DMS 273 (cell line): ENCODE measurements at regions not wholly inside any gene's neighbourhood (a gene's known extent, or its start where the extent isn't known, plus 50 kb on each side); places are given as distances from the start of the nearest gene placed in this dataset.

ENCODE experiments used
- DNase-seq: peaks from one replicate; lab custom pipeline; 2025; ENCODE audit not compliant: unreplicated experiment; lab: John Stamatoyannopoulos, UW

DNA sequence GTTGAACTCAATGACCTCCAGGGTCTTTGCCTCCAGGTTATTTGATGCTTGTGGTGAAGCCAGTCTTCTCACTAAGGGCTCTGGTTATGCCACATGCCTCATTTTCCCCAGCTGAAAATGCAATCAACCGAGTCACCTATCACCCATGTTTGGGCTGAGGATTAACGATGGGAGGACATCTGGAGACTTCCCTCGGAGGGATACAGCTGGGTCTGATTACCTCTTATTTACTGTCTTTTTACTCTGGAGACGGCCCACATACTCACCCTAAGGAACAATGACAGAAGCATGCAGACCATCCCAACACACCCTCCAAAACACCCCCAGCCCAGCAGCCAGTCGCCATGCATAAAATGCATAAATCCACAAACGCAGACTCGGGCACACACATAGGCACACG is 187.4 kb downstream of the OPA1 start:
- DNase-seq: no peak

- peak; percentile 93 for DNase-seq
These were observed 187.9 kb downstream of the OPA1 start for GRCh38 chr3:193780810-193781478.

GRCh38 chr3:193782276-193782647 is 189.3 kb downstream of the OPA1 start:
- no peak for DNase-seq

DNA sequence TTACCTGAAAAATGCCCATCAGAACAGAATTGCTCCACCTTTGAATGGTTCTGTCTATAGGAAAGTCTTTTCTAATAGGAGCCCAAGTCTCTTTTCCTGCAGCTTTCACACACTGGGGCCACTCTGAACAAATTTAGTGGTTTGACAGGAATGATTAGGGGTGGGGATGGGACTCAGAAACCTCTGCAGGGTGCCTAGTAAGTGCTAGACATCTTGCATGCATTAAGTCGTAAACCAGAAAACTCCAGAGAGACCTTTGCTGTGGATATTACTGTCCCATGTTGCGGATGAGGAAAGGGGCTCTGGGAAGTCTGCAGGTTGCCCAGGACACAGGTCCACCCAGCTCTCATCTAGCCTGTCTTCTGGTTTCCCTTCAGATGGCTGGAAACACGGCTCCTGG is 189.7 kb downstream of the OPA1 start:
- DNase-seq: no peak

- DNase-seq: no peak
These were observed 190.3 kb downstream of the OPA1 start for GRCh38 chr3:193783166-193783896.

DNA sequence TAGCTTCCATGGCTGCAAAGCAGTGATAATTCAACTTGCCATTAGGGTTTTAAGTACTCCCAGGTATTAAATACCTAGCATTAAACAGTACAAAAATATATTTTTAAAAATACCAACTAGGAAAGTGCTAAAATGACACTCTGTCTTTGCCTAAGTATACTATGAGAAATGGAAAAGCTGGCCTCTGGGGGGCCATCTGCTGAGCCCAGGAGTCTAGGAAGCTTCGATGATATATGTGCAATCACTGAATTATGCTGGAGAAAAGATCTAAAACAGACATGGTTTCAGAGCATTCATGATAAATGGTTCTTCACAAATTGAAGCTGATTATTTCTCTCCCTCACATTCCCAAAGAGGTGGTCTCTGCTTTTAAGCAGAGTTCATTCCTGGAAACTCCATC is 191.8 kb downstream of the OPA1 start:
- no peak for DNase-seq

DNA sequence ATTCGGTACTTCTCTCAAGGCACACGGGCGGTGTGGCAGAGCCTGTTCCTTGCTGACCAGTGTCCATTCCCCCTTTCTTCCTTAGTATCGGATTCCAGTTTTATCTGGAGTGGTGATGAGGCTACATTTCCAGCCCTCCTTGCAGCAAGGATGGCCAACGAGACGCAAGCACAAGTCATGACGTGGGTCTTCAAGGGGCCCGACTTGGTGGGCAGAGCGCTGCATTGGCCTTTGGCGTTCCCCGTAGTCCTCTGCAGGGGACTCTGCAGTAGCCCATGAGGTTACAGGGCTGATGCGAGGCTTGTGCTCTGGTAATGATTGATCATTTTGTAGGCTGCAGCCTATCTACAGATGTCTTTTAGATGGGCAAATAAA is 194.5 kb downstream of the OPA1 start:
- no peak for DNase-seq

- DNase-seq: peak; percentile 86
These were observed 195.4 kb downstream of the OPA1 start for GRCh38 chr3:193788189-193788991.

DNA sequence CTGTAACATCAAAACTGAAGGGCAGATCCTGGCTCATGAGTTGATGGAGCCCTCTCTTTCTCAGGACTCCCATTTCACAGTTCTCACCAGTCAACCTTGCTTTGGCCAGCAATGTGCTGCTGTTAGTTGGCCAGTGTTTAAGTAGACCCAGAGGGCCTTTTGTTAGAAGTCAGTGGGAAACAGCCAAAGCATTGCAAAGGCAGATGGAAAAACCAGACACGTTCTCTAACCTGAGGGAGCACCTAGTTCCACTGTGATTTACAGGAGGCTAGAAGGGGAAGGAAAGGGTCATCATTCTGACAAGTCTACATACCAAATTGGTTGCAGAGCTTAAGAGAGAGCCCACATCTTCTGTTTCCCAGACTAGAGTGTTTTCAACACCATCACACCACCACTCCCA is 196.4 kb downstream of the OPA1 start:
- no peak for DNase-seq

DNA sequence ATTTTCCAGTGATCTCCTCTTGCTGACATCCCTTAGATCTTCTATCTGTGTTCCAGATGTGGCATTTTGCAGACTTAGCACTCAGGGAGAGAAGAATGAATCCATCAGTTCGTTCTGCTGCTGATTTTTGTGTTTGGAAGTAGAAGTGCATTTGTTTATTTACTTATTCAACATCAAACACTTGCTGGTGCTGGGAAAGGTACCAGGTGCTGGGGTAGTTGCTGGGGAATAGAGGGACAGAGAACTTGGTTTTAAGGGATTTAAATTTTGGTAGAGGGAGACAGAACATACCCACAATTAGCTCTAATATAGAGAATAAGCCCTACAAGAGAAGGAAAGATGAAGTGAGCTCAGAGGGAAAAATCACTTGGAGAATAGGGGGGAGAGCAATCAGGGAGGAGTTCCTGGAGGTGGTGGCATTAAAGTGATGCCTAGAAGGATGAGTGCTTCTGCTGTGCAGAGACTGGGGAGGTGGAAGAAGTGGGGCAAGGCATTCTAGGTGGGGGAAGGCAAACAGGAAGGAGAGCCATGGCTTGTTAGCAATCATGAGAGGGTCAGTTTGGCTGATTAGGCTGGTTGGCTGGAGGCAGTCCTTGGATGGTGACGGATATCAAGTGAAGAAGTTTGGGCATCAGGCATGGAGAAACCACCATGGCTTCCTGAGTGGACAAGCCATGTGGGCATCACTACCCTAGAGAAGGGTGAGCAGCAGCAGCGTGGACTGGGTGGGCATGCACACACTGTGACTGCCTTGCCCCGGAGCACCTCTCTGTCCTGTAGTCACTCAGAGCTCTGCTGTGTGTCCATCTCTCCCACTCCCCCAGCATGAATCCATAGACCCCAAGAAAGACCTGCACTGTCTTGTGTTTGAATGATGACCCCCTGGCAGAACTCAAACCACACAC is 197.3 kb downstream of the OPA1 start:
- no peak for DNase-seq

- no peak for DNase-seq
These were observed 198.3 kb downstream of the OPA1 start for GRCh38 chr3:193791041-193792032.

DNA sequence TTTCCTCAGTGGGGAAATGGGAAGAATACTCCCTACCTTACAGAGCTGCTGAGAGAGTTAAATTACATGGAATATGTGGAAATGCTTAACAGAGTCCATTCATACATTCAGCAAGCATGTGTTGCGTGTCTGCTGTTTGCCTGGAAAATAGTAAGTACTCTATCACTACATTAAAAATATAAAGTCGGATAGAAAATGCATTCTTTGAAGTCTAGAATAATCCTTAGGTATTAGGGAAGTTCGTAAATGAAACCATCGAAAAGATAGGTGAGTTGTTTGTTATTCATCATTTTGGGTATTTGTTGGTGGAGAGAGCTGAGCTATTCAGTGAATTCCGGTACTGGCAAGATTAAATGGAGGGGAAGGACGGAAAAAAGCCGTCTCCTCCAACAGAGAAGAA is 200.1 kb downstream of the OPA1 start:
- DNase-seq: no peak

DNA sequence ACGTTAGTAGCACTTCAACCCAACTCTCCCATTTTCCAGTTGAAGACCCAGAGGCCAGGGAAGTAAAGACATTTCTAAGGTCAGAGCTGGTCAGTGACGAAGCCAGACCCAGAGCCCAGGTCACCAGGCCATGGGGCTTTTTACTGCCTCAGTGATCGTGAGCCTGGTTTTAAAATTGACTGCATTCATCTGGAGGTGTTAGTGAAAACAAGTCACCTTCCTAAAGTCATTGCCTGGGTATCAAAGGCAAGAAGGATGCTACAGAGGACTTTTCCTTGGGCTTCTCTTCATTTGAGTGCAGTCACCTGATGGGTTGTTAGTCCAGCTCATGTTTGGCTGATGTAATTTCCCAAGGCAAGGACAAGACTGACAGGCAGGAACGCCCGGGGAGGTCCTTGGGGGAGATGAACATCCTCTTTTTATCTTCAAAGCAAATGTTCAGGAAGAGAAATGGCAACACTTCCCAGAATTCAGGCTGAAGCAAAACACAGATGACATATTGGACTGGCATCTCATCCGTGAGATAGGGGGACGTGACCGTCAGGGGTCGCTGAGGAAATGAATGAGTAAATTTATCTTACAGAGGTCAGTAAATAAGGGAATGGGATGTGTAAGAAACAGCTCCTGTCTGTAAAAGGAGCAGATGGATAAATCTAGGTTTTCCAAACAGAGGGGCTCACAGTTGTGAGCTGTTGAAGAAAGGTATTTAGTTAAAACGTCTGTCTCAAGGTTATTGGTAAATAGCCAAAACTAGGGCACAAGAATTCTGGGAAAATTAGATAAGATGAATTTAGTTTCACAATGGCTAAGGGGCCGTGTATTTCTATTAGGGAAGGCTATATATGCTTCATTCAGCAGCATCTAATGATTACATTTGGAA is 201.2 kb downstream of the OPA1 start:
- DNase-seq: no peak

DNA sequence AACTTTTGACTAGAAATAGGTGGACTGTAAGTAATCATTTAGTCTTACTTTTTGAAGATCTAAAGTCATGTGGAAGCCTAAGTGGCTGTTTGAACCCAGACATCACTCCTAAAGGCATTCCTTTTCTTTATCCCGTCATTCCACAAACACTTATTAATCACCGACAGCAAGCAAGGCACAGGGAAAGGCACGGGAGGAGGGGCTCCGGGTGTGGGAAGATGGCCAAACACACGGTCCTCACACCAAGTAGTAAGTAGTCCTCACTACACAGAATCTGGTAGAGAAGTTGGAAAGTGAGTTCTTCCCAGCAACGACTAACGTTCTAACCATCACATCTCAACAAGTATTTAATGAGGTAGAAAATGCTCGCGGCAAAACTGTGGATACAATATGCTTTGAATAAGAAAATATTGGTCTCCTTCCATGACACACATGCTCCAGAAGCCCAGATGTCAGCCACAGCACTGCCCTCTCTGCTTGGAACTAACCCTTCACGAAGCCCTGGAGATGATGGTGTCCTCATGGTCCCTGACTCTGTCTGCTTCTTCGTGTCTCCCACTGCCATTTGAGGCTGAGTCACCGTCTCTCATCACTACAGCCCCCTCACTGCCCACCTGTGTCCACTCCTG is 202.2 kb downstream of the OPA1 start:
- DNase-seq: no peak

- no peak for DNase-seq
These were observed 203.1 kb downstream of the OPA1 start for GRCh38 chr3:193796089-193796488.

GRCh38 chr3:193797566-193797965 is 204.6 kb downstream of the OPA1 start:
- no peak for DNase-seq

DNA sequence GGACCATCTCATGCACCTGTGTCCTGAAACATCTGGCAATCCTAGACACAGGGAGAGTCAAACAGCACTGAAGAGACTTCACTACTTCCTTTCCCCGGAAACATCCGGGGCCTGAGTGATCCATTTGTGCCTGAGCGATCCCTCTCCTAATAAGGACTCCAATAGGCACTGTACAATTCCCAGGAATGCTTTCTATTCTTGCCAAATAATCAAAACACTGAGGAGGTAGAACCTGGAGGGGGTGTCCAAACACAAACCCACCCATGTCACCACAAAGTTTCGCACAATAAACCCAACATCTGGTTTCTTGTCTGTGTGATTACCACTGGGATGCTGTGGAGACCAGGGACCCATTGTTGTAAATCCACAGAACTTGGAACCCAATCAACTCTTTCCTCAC is 205.0 kb downstream of the OPA1 start:
- no peak for DNase-seq
